Left ventricle myocardium inferior (tissue), 1 donor: ENCODE measurements at regions not wholly inside any gene's neighbourhood (a gene's known extent, or its start where the extent isn't known, plus 50 kb on each side); places are given as distances from the start of the nearest gene placed in this dataset.

ENCODE experiments used
- DNase-seq: peaks from one replicate; pipeline ENCODE4 v3.0.0-alpha.2; 2020
- H3K27ac ChIP-seq: fragments of 200-600 bp; replicated peaks from 2 replicates; pipeline ENCODE4 v1.8.0; 2021
- H3K27me3 ChIP-seq: fragments of 200-600 bp; 2 replicates; pipeline ENCODE4 v1.8.0; 2021; ENCODE audit warnings: low read depth
- H3K36me3 ChIP-seq: fragments of 200-600 bp; 2 replicates; pipeline ENCODE4 v1.8.0; 2021
- H3K4me1 ChIP-seq: fragments of 200-600 bp; 2 replicates; pipeline ENCODE4 v1.8.0; 2021
- H3K4me3 ChIP-seq: fragments of 200-600 bp; 2 replicates; pipeline ENCODE4 v1.8.0; 2021; ENCODE audit warnings: mild to moderate bottlenecking, moderate library complexity
- H3K9me3 ChIP-seq: fragments of 200-600 bp; replicated peaks from 2 replicates; pipeline ENCODE4 v1.8.0; 2021
- intact Hi-C: fragments of 100-400 bp; cut with micrococcal nuclease; formaldehyde crosslinking; loops from one replicate; pipeline ENCODE4 v1.11.0; 2022
- TF ChIP-seq, protein P1 (sequence below): fragments of 200-600 bp; IDR thresholded peaks from 2 replicates; pipeline ENCODE4 v1.8.0; 2021; ENCODE audit warnings: antibody characterized with exemption, mild to moderate bottlenecking, borderline replicate concordance
- donor health status: DM: no; HTN: yes; CAD: no; lungs with severe emphysema.

DNA sequence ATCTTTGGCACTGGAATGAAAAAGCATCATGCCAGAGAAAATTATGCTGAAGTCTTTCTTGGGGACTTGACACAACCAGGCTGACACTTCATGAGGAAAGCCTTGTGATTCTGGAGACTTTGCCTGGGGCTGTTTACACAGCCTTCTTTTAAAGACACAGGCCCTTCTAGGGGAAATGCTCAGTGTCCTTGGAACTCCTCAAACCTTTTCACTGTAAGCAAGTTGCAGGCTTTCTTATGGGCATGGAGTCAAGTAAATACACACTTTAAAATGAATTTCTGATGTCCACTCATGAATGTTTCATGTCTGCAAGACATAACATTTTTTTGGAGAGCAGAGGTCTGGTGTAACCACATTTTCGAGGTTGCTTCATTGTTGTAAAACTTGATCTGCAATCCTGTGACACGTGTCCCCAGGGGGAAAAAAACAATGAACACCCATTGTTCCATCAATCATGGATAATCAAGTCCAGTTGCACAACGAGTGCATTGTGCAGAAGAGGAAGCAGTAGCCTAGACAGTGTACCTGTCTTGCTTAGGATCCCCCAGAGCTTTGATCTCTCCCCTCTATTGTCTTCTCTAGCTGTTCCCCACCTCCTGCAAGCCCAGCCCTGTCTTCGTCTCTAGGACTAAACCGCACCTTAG is 155.1 kb upstream of the PRICKLE1 start:
- TF ChIP-seq, protein P1, sequence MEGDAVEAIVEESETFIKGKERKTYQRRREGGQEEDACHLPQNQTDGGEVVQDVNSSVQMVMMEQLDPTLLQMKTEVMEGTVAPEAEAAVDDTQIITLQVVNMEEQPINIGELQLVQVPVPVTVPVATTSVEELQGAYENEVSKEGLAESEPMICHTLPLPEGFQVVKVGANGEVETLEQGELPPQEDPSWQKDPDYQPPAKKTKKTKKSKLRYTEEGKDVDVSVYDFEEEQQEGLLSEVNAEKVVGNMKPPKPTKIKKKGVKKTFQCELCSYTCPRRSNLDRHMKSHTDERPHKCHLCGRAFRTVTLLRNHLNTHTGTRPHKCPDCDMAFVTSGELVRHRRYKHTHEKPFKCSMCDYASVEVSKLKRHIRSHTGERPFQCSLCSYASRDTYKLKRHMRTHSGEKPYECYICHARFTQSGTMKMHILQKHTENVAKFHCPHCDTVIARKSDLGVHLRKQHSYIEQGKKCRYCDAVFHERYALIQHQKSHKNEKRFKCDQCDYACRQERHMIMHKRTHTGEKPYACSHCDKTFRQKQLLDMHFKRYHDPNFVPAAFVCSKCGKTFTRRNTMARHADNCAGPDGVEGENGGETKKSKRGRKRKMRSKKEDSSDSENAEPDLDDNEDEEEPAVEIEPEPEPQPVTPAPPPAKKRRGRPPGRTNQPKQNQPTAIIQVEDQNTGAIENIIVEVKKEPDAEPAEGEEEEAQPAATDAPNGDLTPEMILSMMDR, result no peak
- intact Hi-C loops, result no loop called here
- H3K4me3 ChIP-seq, result no peak overlapping the region
- peaks cover 51% of the 10 kb centered on the region for H3K4me1 ChIP-seq
- peaks cover 21% of the 10 kb centered on the region for H3K9me3 ChIP-seq
- DNase-seq, result no peak
- H3K27me3 ChIP-seq, result no peaks in the 10 kb centered on the region
- peak overlapping the region; percentile 78 for H3K27ac ChIP-seq
- H3K36me3 ChIP-seq, result no peaks in the 10 kb centered on the region

DNA sequence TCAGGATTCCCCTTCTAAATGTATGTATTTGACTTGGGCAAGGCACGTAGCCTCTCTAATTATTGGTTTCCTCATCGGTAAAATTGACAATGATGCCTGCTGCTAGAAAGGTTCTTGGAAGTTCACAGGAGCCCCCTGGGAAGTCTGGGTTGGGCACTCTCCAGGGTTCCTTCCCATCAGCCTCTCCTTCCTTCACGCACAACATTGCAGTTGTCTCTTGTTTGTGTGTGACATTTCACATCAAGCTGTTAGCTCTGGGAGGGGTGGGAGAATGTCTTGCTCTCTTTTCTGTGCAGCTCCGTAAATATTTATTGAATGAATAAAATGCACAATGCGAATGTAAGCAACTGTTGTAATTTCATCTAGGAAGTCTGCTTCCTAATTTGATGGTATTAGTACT is 153.2 kb upstream of the PRICKLE1 start:
- Histone ChIP-seq H3K4me1 (peaks cover 69% of the 10 kb centered on the region), H3K27ac (peak overlapping the region; percentile 78), H3K27me3 (no peaks in the 10 kb centered on the region), H3K9me3 (peaks cover 21% of the 10 kb centered on the region), H3K36me3 (no peaks in the 10 kb centered on the region), H3K4me3 (peak overlapping the region; percentile 22)
- DNase-seq, result no peak
- intact Hi-C loops, result no loop called here
- TF ChIP-seq, protein P1, result no peak

DNA sequence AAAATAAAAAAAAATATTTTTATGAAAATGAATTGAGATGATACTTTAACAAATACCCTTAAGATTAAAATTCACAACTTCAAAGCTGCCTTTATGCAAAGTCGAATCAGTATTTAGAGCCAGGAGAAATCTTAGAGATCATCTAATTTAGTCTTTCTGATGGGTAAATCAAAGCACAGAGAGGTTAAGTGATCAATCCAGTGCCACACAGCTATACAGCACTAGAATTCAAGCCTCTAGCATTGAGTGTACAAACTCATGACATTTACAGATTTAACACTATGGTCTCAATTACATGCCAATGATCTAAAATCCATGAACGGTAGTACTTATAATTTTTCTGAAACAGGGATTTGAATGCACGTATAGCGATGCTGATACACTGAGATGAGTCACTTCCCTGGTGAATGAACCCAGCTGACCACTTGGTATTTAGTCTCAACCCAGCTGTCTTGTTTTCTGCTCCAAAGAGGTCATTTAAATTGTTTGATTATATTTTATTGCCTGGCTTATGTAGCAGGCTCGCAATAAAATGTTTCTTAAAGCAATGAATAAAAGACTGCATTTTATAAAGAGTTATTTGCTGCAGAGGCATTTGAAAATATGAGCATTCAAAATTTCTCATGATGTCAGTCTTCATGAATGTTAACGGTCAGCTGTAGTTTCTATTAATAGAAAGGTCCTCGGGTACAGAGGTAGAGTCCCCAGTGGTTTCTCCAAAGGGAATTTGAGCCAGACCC is 152.4 kb upstream of the PRICKLE1 start:
- H3K9me3 ChIP-seq, result peaks cover 16% of the 10 kb centered on the region
- DNase-seq, result no peak
- peak overlapping the region; percentile 22 for H3K4me3 ChIP-seq
- peaks cover 76% of the 10 kb centered on the region for H3K4me1 ChIP-seq
- H3K27me3 ChIP-seq, result no peaks in the 10 kb centered on the region
- intact Hi-C loops, result no loop called here
- H3K36me3 ChIP-seq, result no peaks in the 10 kb centered on the region
- peak overlapping the region; percentile 78 for H3K27ac ChIP-seq
- TF ChIP-seq, protein P1, result no peak

GRCh38 chr12:42741091-42741490 is 151.5 kb upstream of the PRICKLE1 start:
- H3K4me1 ChIP-seq, result peaks cover 79% of the 10 kb centered on the region
- H3K27ac ChIP-seq, result peak overlapping the region; percentile 78
- no peaks in the 10 kb centered on the region for H3K27me3 ChIP-seq
- H3K9me3 ChIP-seq, result peaks cover 7% of the 10 kb centered on the region
- H3K4me3 ChIP-seq, result no peak overlapping the region
- H3K36me3 ChIP-seq, result no peaks in the 10 kb centered on the region
- intact Hi-C loops, result no loop called here
- no peak for DNase-seq
- TF ChIP-seq, protein P1, result no peak

DNA sequence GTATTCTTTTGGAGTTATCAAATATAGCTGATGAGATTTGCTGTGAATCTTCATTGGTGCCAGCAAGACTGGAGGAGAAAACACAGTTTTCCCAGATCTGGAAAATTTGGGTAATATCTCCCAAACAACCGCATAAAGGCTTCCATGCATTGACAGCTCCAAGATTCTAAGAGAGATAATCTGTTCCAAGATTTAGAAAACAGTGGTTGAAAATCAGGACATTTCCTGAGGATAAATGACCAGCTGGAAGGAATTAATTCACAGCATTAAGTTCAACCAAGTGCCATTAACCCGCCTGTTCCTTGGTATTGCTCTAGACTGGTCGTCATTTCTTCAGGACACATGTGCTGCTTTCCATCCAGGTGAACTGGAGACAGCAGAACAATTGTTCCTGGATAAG is 147.9 kb upstream of the PRICKLE1 start:
- Histone ChIP-seq H3K4me1 (peaks cover 53% of the 10 kb centered on the region), H3K4me3 (no peak overlapping the region), H3K36me3 (no peaks in the 10 kb centered on the region), H3K27ac (no peak overlapping the region), H3K27me3 (no peaks in the 10 kb centered on the region), H3K9me3 (no peaks in the 10 kb centered on the region)
- intact Hi-C loops, result no loop called here
- DNase-seq, result no peak
- TF ChIP-seq, protein P1, result no peak
